ENCODE measurements at regions not wholly inside any gene's neighbourhood (a gene's known extent, or its start where the extent isn't known, plus 50 kb on each side); places are given as distances from the start of the nearest gene placed in this dataset.

GRCh38 chr13:42466123-42466522, 107.8 kb upstream of the TNFSF11 start:
- WGBS (ENCODE audit: missing lambda C conversion rate): 37% methylated on average over 4 of the region's 4 CpGs
- FAIRE-seq: no peak
- CTCF ChIA-PET: no interaction called here

GRCh38 chr13:42466609-42467008, 107.3 kb upstream of the TNFSF11 start:
- H3K4me2 ChIP-seq: no peak overlapping the region
- DNase-seq (ENCODE audit: low read depth in 1 of 2, low spot score in 1 of 2) (no peak), ATAC-seq (no peak), FAIRE-seq (no peak)
- H3K4me3 ChIP-seq: no peak overlapping the region
- H3K27ac ChIP-seq: no peak overlapping the region
- 80% methylated on average over 1 of the region's 1 CpG for WGBS (ENCODE audit: missing lambda C conversion rate)
- TF ChIP-seq HOXA7 (CRISPR knock-in tag; IDR thresholded peaks at IDR 0.05): no peak
- TF ChIP-seq USF2 (IDR thresholded peaks at IDR 0.05): no peak
- no peak for TF ChIP-seq EHMT2 (IDR thresholded peaks at IDR 0.05; ENCODE audit: low read depth)
- TF ChIP-seq, protein P1, sequence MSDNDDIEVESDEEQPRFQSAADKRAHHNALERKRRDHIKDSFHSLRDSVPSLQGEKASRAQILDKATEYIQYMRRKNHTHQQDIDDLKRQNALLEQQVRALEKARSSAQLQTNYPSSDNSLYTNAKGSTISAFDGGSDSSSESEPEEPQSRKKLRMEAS (IDR thresholded peaks at IDR 0.05): no peak
- H3K4me1 ChIP-seq: no peaks in the 10 kb centered on the region
- POLR2A ChIA-PET: no interaction called here
- CTCF ChIA-PET: interaction anchor here (0.7 kb wide), 1 partner anchor 224 kb away, joined by 3 read pairs; no protein-coding TSS in a partner anchor
- 0 out of 3 replicates have a peak, but pooled peaks cover under 1% of the 10 kb centered on the region for H3K9me3 ChIP-seq

More at GRCh38 chr13:42466123-42466522, 107.8 kb upstream of the TNFSF11 start:
- DNase-seq (ENCODE audit: low read depth in 1 of 2, low spot score in 1 of 2) (no peak), ATAC-seq (no peak)
- H3K9me3 ChIP-seq: 0 out of 3 replicates have a peak, but pooled peaks cover 2% of the 10 kb centered on the region
- no peak overlapping the region for H3K4me3 ChIP-seq
- TF ChIP-seq FOSB (CRISPR knock-in tag; IDR thresholded peaks at IDR 0.05) (no peak), RFX5 (IDR thresholded peaks at IDR 0.05) (no peak), HES2 (IDR thresholded peaks at IDR 0.05) (no peak), RAD21 (conservative IDR thresholded peaks at IDR 0.05 in 1 of 2, IDR thresholded peaks at IDR 0.05 in 1 of 2) (no peak), HOXB5 (CRISPR knock-in tag; IDR thresholded peaks at IDR 0.05) (no peak), TP53 (CRISPR knock-in tag; IDR thresholded peaks at IDR 0.05) (no peak)
- H3K4me1 ChIP-seq: no peaks in the 10 kb centered on the region
- H3K4me2 ChIP-seq: no peak overlapping the region
- POLR2A ChIA-PET: no interaction called here
- no peak overlapping the region for H3K27ac ChIP-seq

DNA sequence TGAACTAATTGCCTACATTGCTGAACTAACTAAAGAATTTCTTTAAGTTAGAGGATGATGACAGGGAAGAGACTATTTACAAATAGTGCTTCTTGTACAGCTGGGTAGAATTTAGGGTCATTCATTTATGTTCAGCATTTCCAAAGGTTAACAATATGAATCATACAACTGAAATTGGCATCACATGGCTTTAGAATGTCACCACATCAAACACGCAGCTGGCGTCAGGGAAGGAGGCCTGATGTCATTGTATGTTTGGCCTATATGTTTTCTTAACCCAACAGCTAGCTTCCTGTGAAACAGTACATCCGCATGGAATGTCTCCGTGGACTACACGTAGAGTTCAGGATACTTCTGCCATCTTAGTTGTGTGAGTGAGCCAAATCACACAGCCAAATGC, 99.0 kb upstream of the TNFSF11 start:
- ChIA-PET CTCF (no interaction called here), POLR2A (no interaction called here)
- no peak overlapping the region for H3K4me2 ChIP-seq
- H3K9me3 ChIP-seq: no peaks in the 10 kb centered on the region
- no peak overlapping the region for H3K4me3 ChIP-seq
- no peaks in the 10 kb centered on the region for H3K4me1 ChIP-seq
- WGBS (ENCODE audit: missing lambda C conversion rate): 77% methylated on average over 5 of the region's 5 CpGs
- TF ChIP-seq GATA3 (IDR thresholded peaks at IDR 0.05; ENCODE audit: borderline replicate concordance) (no peak), BHLHE40 (IDR thresholded peaks at IDR 0.05; ENCODE audit: low read depth, low read length) (no peak), EHF (CRISPR knock-in tag; IDR thresholded peaks at IDR 0.05) (no peak), MAZ (IDR thresholded peaks at IDR 0.05; ENCODE audit: borderline replicate concordance, low read depth, low read length) (no peak), CBX8 (IDR thresholded peaks at IDR 0.05) (no peak), JUNB (IDR thresholded peaks at IDR 0.05) (no peak), PHF8 (IDR thresholded peaks at IDR 0.05; ENCODE audit: borderline replicate concordance, low read depth) (no peak), PBX3 (IDR thresholded peaks at IDR 0.05) (no peak), MAFK (IDR thresholded peaks at IDR 0.05; ENCODE audit: partially characterized antibody) (no peak), NR3C1 (IDR thresholded peaks at IDR 0.05) (no peak), SREBF2 (IDR thresholded peaks at IDR 0.05) (no peak), KDM1A (IDR thresholded peaks at IDR 0.05; ENCODE audit: low read depth) (no peak), HDAC2 (IDR thresholded peaks at IDR 0.05) (no peak), TFCP2L1 (CRISPR knock-in tag; IDR thresholded peaks at IDR 0.05) (no peak), USF2 (IDR thresholded peaks at IDR 0.05) (no peak), ZFP36 (IDR thresholded peaks at IDR 0.05; ENCODE audit: borderline replicate concordance, partially characterized antibody) (no peak), RAD21 (conservative IDR thresholded peaks at IDR 0.05 in 1 of 2, IDR thresholded peaks at IDR 0.05 in 1 of 2) (no peak), HEYL (CRISPR knock-in tag; IDR thresholded peaks at IDR 0.05) (no peak)
- TF ChIP-seq, protein P2, sequence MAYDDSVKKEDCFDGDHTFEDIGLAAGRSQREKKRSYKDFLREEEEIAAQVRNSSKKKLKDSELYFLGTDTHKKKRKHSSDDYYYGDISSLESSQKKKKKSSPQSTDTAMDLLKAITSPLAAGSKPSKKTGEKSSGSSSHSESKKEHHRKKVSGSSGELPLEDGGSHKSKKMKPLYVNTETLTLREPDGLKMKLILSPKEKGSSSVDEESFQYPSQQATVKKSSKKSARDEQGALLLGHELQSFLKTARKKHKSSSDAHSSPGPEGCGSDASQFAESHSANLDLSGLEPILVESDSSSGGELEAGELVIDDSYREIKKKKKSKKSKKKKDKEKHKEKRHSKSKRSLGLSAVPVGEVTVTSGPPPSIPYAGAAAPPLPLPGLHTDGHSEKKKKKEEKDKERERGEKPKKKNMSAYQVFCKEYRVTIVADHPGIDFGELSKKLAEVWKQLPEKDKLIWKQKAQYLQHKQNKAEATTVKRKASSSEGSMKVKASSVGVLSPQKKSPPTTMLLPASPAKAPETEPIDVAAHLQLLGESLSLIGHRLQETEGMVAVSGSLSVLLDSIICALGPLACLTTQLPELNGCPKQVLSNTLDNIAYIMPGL (CRISPR knock-in tag; IDR thresholded peaks at IDR 0.05; ENCODE audit: borderline replicate concordance): no peak
- DNase-seq (ENCODE audit: low read depth in 1 of 2, low spot score in 1 of 2): no peak
- H3K27ac ChIP-seq: no peak overlapping the region
- ATAC-seq: no peak
- FAIRE-seq: no peak
